RWPE2 (cell line): ENCODE measurements at regions not wholly inside any gene's neighbourhood (a gene's known extent, or its start where the extent isn't known, plus 50 kb on each side); places are given as distances from the start of the nearest gene placed in this dataset.

ENCODE experiments used
- ATAC-seq: fragments of 200-7000 bp; cut with Tn5 transposase; 3 replicates; pipeline ENCODE4 v1.9.1; 2021; ENCODE audit warnings: low read depth
- DNase-seq: peaks from one replicate; pipeline ENCODE4 v3.0.0-alpha.2; 2020; ENCODE audit warnings: low spot score
- H3K27ac ChIP-seq: fragments of 450-650 bp; 2 replicates; pipeline ENCODE4 v1.5.1; 2017; ENCODE audit warnings: mild to moderate bottlenecking; ENCODE audit not compliant: poor library complexity, severe bottlenecking
- H3K27me3 ChIP-seq: fragments of 250-450 bp; sonication (Bioruptor Pico); 2 replicates; pipeline ENCODE4 v1.5.1; 2021; ENCODE audit warnings: mild to moderate bottlenecking, moderate library complexity; ENCODE audit not compliant: insufficient read depth, poor library complexity, severe bottlenecking
- H3K36me3 ChIP-seq: fragments of 250-450 bp; sonication (Bioruptor Pico); 2 replicates; pipeline ENCODE4 v1.5.1; 2020; ENCODE audit warnings: low read depth, mild to moderate bottlenecking, moderate library complexity
- H3K4me1 ChIP-seq: fragments of 250-450 bp; sonication (Bioruptor Pico); 2 replicates; pipeline ENCODE4 v1.5.1; 2021; ENCODE audit warnings: mild to moderate bottlenecking, moderate library complexity; ENCODE audit not compliant: insufficient read depth, poor library complexity, severe bottlenecking
- H3K4me3 ChIP-seq: fragments of 250-450 bp; sonication (Bioruptor Pico); 2 replicates; pipeline ENCODE4 v1.5.1; 2021; ENCODE audit warnings: mild to moderate bottlenecking, moderate library complexity; ENCODE audit not compliant: severe bottlenecking
- H3K9me3 ChIP-seq: fragments of 250-450 bp; sonication (Bioruptor Pico); 2 replicates; pipeline ENCODE4 v1.5.1; 2021; ENCODE audit warnings: mild to moderate bottlenecking, moderate library complexity; ENCODE audit not compliant: severe bottlenecking
- CTCF ChIP-seq: fragments of 450-650 bp; IDR thresholded peaks from one replicate; pipeline ENCODE4 v1.5.1; 2017; ENCODE audit warnings: mild to moderate bottlenecking, moderate library complexity; ENCODE audit not compliant: poor library complexity, severe bottlenecking

- Histone ChIP-seq H3K9me3 (peaks cover 13% of the 10 kb centered on the region), H3K4me1 (peaks cover 22% of the 10 kb centered on the region), H3K27ac (no peak overlapping the region), H3K4me3 (no peak overlapping the region), H3K27me3 (no peaks in the 10 kb centered on the region), H3K36me3 (no peaks in the 10 kb centered on the region)
- ATAC-seq (no peak), DNase-seq (no peak)
- TF ChIP-seq CTCF: no peak
Observed at GRCh38 chr1:186540521-186540920, 79.6 kb upstream of the PDC start.

- peak; percentile 22; the same call in 1 of the 3 replicates for ATAC-seq
- DNase-seq: no peak
- peak overlapping the region; percentile 93 for H3K27ac ChIP-seq
- no peak for TF ChIP-seq CTCF
- no peaks in the 10 kb centered on the region for H3K9me3 ChIP-seq
- H3K36me3 ChIP-seq: no peaks in the 10 kb centered on the region
- no peaks in the 10 kb centered on the region for H3K27me3 ChIP-seq
- H3K4me3 ChIP-seq: no peak overlapping the region
- peaks cover 28% of the 10 kb centered on the region for H3K4me1 ChIP-seq
Observed at GRCh38 chr1:186536273-186536890, 75.5 kb upstream of the PDC start.

- no peaks in the 10 kb centered on the region for H3K9me3 ChIP-seq
- peak overlapping the region; percentile 93 for H3K27ac ChIP-seq
- no peak for DNase-seq
- H3K27me3 ChIP-seq: no peaks in the 10 kb centered on the region
- peak; percentile 94 for ATAC-seq
- TF ChIP-seq CTCF: no peak
- peaks cover 28% of the 10 kb centered on the region for H3K4me1 ChIP-seq
- H3K36me3 ChIP-seq: no peaks in the 10 kb centered on the region
- H3K4me3 ChIP-seq: no peak overlapping the region
Observed at GRCh38 chr1:186535388-186536133, 74.6 kb upstream of the PDC start.

GRCh38 chr1:186534401-186534800 lies 73.5 kb upstream of the PDC start:
- DNase-seq (no peak), ATAC-seq (no peak)
- H3K9me3 ChIP-seq: no peaks in the 10 kb centered on the region
- peaks cover 28% of the 10 kb centered on the region for H3K4me1 ChIP-seq
- H3K4me3 ChIP-seq: no peak overlapping the region
- no peaks in the 10 kb centered on the region for H3K36me3 ChIP-seq
- no peak for TF ChIP-seq CTCF
- no peak overlapping the region for H3K27ac ChIP-seq
- no peaks in the 10 kb centered on the region for H3K27me3 ChIP-seq

- DNase-seq: no peak
- Histone ChIP-seq H3K27ac (no peak overlapping the region), H3K9me3 (no peaks in the 10 kb centered on the region), H3K36me3 (no peaks in the 10 kb centered on the region), H3K4me3 (no peak overlapping the region), H3K4me1 (peaks cover 19% of the 10 kb centered on the region), H3K27me3 (no peaks in the 10 kb centered on the region)
- no peak for ATAC-seq
- no peak for TF ChIP-seq CTCF
Observed at GRCh38 chr1:186532466-186532865, 71.6 kb upstream of the PDC start.
